EH (cell line): ENCODE measurements at regions not wholly inside any gene's neighbourhood (a gene's known extent, or its start where the extent isn't known, plus 50 kb on each side); places are given as distances from the start of the nearest gene placed in this dataset.
"Not testable (repeated sequence)": the region's sequence is repeated elsewhere in the genome, so short reads cannot be mapped to it uniquely, and the experiment has no call there.

Experiments used
- DNase-seq: peaks from one replicate; pipeline ENCODE4 v3.0.0-alpha.2; 2015; ENCODE audit warnings: low read depth

DNA sequence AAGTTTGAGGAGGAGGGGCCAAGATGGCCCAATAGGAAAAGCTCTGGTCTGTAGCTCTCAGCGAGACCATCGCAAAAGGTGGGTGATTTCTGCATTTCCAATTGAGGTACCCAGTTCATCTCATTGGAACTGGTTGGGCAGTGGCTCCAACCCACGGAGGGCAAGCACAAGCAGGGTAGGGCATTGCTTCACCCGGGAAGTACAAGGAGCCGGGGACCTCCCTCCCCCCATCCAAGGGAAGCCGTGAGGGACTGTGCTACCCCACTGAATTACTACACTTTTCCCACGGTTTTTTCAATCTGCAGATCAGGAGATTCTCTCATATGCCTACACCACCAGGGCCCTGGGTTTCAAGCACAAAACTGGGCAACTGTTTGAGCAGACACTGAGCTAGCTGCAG lies 58.0 kb upstream of the EFCAB3 start:
- DNase-seq = no peak

DNA sequence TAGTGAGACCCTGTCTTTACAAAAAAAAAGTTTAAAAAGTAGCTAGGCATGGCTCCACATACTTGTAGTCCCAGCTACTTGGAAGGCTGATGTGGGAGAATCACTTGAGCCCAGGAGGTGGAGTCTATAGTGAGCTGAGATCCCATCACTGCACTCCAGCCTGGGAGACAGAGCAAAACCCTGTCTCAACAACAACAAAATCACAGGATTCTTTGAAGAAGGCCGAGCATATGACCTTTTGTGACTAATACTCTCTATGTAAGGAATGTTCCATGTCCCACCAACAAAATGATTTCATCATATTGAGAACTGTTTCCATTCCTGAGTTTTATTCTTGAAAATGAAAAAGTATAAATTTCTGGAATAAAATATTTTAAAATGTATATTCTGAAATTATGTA lies 58.9 kb upstream of the EFCAB3 start:
- DNase-seq = peak; percentile 25

DNA sequence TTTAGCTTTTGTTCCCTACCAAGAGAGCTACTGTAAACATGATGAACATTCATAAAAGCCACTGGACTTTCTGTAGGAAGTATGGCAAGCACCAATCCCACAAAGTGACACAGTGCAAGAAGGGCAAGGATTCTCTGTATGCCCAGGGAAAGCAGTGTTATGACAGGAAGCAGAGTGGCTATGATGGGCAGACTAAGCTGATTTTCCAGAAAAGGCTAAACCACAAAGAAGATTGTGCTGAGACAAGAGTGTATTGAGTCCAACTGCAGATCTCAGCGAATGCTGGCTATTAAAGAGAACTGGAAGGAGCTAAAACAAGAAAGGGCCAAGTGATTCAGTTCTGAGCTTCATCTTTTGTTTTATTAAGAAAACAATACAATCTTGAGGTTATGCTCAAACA lies 60.5 kb upstream of the EFCAB3 start:
- no peak for DNase-seq

DNA sequence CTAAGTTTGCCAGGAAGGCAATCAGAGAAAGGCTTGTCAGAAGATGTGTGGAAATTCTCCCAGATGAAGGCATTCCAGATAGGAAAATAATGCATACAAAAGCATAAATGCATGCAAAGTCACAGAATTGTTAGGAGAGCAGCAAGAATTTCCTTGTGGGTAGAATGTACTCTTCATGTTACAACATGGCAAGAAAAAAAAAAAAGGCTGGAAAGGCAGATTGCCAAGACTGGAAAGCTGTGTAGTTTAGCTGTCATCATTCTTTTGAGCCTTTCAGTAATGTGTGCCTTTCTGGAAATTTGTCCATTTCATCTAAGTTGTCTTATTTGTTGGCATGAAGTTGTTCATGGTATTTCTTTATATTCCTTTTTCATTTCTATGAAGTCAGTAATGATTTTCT lies 71.0 kb upstream of the EFCAB3 start:
- DNase-seq = no peak

DNA sequence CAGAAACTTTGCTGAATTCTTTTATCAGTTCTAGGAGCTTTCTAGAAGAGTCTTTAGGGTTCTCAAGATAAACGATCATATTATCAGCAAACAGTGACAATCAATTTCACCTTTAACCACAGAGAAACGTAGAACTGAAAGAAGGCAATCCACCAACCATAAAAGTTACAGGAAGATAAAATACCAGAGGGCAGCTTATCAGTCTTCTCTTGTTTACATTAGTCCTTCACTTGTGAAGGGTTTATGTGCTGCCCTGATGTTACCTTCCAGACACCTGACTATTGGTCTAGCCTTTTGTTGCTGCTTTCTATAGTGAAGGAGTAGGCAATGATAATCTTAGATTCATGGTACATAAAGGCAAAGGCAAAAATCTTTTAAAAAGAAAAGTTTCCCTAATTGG lies 73.2 kb upstream of the EFCAB3 start:
- DNase-seq = no peak

DNA sequence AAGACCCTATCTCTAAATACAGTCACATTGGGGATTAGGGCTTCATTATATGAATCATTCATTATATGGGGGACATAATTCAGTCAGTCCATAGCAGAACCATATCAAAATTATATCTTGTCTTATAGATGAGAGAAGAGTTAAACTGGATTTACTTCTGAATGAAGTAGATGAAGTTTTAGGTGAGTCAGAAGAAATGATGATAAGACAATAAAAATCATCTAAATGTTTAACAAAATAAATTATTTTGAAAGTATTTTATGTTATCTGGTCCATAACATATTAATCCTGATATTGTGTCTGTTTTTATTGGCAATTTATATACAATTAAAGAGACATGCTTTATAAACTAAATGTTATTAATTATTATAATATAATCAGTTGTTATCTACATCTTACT lies 76.9 kb upstream of the EFCAB3 start:
- no peak for DNase-seq

DNA sequence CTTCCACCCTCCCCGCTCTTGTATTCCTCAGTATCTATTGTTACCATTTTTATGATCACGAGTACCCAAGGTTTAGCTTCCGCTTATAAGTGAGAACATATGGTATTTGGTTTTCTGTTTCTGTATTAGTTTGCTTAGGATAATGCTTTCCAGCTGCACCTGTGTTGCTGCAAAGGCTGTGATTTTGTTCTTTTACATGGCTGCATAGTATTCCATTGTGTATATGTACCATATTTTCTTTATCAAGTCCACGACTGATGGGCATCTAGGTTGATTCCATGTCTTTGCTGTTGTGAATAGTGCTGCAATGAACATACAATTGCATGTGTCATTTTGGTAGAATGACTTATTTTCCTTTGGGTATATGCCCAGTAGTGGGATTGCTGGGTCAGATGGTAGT lies 79.7 kb upstream of the EFCAB3 start:
- DNase-seq = no peak

DNA sequence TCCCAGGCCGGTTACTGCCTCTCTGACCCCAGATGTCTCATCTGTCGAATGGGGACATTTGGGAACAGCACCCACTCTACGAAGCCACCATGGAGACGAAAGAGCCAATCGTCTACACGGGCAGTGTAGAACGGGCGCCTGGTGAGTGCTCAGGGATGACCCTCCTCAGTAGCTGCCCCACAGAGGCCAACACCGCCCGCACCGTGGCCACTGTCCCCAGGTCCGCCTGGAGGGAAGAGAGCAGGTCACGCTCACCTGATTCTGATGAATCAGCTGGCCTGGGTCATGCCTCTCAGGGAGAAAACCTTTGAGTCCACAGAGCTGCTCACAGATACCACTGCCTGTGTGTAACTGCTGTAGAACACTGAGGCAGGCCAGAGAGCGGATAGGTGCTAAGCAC lies 105.1 kb upstream of the EFCAB3 start:
- DNase-seq = not testable (repeated sequence)

DNA sequence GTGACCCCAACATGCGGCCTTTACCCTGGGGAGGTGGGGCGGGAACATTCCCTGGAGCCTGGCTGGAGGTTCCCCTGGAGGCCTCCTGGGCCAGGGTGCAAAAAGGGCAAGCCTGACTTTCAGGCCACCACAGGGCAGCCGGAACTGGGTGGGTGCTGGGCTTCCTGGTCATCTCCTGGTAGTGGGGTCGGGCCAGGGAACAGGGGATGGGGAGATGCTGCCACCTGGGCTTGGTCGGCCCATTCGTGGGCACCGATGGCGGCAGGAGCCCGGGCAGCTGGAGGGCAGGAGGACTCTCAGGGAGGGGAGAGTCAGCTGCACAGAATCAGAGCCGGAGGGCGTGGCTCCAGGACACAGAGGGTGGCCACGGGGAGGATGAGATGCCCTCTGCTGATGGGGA lies 112.0 kb upstream of the EFCAB3 start:
- not testable (repeated sequence) for DNase-seq

DNA sequence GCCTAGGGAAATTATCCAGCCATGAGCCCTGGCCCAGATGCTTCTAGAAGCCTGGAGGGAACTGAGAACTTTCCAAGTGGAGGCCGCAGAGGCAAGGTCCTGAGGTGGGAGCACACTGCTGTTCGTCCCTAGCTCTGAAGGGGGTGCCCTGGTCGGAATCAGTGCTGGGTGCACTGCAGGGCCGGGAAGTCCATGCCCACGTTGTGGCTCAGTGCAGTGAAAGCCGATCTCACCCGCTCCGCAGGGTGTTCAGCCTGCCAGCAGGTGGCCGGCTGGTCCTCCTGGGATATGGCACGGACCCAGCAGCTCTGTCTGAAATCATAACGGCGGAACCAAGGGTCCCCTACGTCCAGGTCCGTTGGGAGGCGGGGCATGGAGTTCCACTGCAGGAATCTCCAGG lies 115.4 kb upstream of the EFCAB3 start:
- not testable (repeated sequence) for DNase-seq

DNA sequence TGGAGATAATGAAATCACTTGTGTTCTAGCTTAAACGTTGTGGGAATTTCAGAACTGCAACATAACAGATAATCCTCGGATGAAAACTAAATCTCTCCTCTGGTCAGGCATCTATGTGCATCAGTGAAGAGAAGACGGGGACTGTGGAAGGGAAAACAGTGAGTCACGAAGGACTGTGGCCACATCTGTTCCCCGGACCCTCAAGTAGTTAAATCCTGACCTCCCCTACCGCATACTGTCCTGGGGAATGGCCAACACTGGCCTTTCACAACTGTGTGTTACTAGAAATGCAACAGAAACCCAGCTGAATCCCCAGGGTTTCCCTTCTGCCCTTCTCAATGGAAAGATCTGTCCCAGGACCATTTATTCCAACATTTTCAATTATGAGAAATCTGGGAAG lies 124.6 kb upstream of the EFCAB3 start:
- DNase-seq = not testable (repeated sequence)

DNA sequence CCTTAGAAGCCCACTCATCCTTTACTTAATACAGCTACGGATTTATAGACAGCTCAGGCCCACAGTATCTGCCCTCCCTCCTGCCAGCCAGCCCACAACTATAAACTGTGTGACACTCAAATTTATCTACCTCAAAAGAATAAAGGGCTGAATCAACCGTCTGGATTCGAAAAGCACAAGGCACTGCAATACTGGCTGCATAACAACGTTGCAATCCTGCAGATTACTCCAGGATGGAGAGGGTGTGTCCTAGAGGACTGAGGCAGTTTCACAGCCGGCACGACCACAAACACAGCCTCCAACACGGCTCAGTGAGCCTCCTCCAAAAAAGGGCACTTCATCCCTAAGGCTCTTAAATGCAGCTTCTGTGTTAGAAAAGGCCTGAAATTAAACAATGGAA lies 138.3 kb upstream of the EFCAB3 start:
- peak; percentile 21 for DNase-seq

DNA sequence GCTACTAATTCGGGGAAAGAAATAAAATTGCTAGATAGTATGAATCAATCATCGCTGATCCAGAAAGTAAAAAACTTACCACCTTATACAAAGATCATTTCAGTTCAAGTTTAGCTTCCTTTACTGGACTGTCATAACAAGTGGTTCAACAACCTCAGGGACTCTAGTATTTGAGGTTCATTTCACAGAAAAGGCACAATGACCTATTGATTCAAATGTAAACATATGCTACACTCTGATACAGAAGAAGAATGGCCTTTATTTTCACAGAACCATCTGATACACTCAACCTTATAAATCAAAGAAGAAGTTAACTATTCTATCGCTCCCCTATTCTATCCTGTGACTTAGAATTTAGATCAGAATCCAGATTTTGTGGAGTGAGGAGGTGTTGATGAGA lies 140.8 kb upstream of the EFCAB3 start:
- DNase-seq = not testable (repeated sequence)

DNA sequence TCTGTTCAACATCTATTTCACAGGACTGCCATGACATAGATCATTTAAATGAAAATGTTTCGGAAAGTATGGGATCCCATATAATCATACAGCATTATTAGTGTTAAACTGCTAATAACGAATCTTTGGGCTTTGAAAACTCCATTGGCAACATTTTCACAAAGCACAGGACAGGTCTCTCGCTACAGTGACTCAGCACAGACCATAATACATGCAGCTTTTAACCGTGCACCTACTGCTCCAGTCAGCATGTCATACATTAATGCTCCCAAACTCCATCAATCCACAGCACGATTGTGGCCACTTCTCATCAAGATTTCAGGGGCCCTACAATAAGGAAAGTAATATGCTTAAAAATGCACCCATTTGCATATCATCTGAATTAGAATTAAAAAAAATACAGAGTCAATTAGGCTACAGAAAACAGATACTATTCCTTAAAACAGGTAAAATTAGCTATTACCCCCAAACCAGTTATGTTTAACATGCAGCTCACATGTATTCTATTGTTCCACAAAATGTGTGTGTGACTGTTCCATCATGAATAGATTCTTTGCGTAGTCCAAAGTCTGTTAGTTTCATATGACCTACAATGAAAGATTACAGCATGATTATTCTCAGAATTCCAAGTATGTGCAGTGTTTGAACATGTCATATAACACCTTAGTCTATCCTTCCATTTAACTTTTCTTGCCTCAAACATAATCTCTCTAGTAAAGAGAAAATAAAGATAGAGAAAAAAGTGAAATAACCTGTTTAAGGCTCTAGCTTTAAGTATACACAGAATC lies 141.6 kb upstream of the EFCAB3 start:
- not testable (repeated sequence) for DNase-seq

DNA sequence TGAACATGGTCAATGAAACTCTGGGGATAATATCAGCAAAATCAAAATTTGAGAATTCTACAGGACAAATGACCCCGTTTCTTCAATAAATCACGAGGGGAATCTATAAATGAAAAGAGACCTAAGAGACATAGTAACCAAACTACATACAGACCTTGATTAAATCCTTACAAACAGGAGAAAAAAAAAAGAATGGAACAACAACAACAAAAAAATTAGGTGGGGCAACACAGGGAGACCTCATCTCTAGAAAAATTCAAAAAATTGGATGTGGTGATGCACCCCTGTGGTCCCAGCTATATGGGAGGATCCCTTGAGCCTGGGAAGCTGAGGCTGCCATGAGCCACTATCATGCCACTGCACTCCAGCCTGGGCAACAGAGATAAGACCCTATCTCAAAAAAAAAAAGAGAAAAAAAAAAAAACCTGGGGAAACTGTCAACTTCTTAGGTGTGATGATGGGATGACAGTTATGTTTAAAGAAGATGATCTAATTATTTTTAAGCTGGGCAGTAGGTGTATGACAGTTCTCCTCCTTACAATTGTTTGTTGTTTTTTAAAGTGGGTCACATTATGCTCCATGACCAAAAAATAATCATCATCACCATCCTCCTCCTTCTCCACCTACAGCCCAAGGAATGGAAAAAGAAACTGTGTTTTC lies 146.4 kb upstream of the EFCAB3 start:
- DNase-seq = not testable (repeated sequence)

DNA sequence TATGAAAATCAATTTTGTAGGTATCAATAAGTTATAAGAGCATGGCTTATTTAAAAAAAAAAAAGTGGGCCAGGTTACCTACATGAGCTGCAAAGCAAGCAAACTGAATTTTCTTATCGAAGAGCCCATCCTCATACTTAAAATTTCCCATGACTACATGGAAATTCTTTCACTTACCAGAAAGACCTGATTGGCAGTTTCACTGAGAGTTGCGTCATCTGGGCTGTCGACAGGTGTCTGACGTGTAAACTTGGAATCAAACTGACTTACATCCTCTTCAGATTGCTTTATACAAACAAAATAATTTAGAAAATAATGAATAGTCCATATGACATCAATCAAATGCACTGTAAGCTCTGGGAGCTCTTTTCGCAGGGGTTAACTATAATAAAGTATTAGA lies 149.1 kb upstream of the EFCAB3 start:
- DNase-seq = not testable (repeated sequence)

DNA sequence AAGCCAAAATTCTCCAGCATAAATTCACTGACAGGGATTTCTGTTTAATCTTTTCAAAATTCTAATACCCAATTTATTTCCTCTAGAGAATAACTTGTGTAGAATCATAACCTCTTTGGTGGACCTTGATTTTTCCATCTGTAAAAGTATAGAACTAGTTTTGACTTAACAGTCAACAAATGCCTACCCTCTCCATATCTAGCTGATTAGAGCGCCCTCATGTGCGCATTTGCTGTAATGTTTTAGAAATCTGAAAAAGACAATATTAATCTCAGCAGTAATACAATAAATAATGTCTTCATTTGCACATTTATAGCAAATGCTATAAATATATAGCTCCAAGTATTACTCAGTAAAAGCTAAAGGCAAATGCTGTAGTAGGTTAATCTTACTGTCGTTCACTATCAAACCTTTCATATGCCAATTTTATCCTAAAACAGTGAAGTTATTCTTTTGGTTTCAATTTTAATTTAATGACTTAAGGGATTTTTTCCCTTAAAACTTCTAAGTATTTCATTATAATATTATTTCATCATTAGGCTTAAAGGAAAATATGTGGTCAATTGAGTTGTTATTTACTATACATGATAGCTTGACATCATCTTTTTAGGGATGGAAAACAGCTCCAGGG lies 153.6 kb upstream of the EFCAB3 start:
- not testable (repeated sequence) for DNase-seq

DNA sequence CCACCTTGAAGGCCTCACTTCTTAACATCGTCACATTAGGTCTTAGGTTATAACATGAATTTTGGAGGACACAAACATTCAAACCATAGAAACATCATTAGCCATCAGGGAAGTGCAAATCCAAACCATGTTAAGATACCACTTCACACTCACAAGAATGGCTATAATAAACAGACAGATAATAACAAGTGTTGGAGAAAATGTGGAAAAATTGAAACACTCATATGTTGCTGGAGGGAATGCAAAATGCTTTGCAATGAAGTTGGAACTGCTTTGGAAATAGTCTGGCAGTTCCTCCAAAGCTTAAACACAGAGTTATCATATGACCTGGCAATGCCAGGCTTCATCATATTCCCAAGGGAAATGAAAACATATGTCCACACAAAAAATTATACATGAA lies 156.8 kb upstream of the EFCAB3 start:
- not testable (repeated sequence) for DNase-seq

DNA sequence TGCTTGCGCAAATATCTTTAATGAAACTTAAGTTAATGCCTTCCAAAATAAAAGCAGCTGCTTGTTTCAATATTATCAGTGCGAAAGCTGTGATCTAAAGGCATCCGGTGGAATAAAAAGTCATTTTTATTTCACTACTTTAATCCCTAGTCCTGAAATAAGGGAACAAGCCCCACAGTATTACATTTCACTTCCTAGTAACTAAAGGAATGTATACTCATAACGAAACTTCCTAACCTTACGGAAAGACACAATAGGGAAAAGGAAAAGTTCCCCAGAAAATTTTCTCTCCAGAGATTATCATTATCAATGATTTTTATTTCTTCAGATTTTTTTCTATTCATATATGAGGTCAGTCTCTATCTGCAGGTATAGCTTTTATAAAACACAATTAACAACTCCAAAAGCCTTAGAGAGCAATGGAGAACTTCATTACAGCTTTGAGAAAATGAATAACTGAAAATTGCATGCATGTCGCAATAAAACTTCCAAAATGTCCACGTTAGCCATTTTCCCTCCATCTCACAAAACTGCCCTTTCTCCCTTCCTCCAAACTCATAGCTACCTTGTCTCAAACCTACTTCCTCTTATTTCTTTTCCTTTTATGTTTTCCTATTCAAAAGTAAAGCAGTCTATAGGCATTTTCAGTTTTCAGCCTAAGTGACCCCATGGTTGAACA lies 154.3 kb upstream of the MED13 start:
- DNase-seq = no peak

DNA sequence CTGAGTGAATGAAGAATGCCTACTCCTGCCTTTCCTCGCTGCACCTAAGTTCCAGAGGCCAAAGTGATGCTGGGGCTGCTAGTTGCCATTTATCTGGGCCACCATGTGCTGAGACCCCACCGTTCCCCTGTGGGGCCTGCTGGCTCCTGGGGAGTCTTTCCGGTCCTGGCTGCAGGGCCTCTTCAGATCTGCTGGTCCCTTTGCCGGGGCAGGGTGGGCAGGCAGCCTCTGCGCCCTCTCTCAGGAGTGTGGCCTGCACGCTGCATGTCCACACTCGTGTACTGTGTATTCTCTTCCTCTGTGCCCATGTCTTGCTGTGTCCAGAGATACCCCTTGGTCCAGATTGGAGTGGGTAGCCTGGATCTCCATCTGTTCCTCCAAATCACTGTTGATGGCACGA lies 151.8 kb upstream of the MED13 start:
- DNase-seq = no peak

DNA sequence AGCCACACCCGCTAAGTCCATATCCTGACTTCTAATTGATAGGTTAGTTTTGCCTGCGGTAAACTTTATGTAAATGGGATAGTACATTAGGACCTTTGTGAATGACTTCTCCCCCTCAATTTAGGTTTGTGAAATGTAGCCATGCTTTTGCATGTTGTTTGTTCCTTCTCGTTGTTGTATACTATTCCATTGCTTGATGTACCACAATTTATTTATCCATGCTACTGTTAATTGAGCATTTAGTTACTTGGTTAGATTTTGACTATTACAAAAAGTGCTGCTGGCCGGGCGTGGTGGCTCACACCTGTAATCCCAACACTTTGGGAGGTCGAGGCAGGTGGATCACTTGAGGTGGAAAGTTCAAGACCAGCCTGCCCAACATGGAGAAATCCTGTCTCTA lies 150.8 kb upstream of the MED13 start:
- not testable (repeated sequence) for DNase-seq

DNA sequence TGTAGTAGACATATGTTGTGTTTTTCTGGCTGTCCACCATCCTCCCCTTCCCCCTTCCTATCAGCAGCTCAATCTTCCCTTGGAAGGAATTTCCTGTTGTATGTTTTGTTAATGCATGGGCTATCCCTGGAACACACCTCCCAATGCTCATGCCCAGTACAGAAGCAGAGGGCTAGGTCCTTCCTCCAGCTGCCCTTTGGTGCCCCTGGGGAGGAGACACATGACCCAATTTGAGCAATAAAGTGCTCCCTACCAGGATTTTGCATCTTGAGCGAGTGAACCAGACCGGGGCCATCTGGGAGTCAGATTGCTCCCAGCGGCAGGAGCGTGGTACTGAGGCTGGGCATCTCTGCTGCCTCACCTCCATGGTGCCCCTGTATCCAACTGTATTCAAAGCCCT lies 141.5 kb upstream of the MED13 start:
- peak; percentile 61 for DNase-seq

DNA sequence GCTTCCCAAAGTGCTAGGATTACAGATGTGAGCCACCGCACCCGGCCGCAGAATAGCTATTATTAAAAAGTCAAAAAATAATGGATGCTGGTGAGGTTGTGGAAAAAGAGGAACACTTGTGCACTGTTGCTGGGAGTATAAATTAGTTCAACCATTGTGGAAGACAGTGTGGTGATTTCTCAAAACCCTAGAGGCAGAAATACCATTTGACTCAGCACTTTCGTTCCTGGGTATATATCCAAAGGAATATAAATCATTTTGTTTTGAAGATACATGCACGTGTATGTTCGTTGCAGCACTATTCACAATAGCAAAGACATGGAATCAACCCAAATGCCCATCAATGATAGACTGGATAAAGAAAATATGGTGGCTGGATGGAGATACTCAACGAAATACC lies 132.1 kb upstream of the MED13 start:
- not testable (repeated sequence) for DNase-seq
